Skeletal muscle satellite cell (primary cell): ENCODE measurements at regions not wholly inside any gene's neighbourhood (a gene's known extent, or its start where the extent isn't known, plus 50 kb on each side); places are given as distances from the start of the nearest gene placed in this dataset.

ENCODE experiments used
- H3K27me3 ChIP-seq: 2 replicates; pipeline ENCODE4 v1.7.0; 2013; ENCODE audit warnings: low read length; ENCODE audit not compliant: control insufficient read depth, insufficient read depth
- H3K36me3 ChIP-seq: 2 replicates; pipeline ENCODE4 v1.7.0; 2013; ENCODE audit warnings: mild to moderate bottlenecking, control low read depth, low read length; ENCODE audit not compliant: insufficient read depth
- H3K4me1 ChIP-seq: 2 replicates; pipeline ENCODE4 v1.7.0; 2013; ENCODE audit warnings: low read length; ENCODE audit not compliant: control insufficient read depth, insufficient read depth
- H3K4me2 ChIP-seq: 2 replicates; pipeline ENCODE4 v1.7.0; 2013; ENCODE audit warnings: mild to moderate bottlenecking, low read length
- H3K4me3 ChIP-seq: 2 replicates; pipeline ENCODE4 v1.7.0; 2013; ENCODE audit warnings: low read length
- H3K9ac ChIP-seq: 2 replicates; pipeline ENCODE4 v1.7.0; 2013; ENCODE audit warnings: mild to moderate bottlenecking, low read depth, low read length, moderate library complexity
- H3K9me3 ChIP-seq: replicated peaks from 2 replicates; pipeline ENCODE4 v1.7.0; 2013; ENCODE audit warnings: mild to moderate bottlenecking, control low read depth, low read length

- Histone ChIP-seq H3K9me3 (no peaks in the 10 kb centered on the region), H3K9ac (no peak overlapping the region), H3K36me3 (no peaks in the 10 kb centered on the region), H3K4me3 (no peak overlapping the region), H3K27me3 (no peaks in the 10 kb centered on the region), H3K4me2 (no peak overlapping the region), H3K4me1 (peaks cover 7% of the 10 kb centered on the region)
Measured at GRCh38 chr12:91563011-91563765, 380.6 kb upstream of the DCN start.

- H3K4me3 ChIP-seq: peak overlapping the region; percentile 28
Measured at GRCh38 chr12:91562476-91562875, 379.9 kb upstream of the DCN start.

DNA sequence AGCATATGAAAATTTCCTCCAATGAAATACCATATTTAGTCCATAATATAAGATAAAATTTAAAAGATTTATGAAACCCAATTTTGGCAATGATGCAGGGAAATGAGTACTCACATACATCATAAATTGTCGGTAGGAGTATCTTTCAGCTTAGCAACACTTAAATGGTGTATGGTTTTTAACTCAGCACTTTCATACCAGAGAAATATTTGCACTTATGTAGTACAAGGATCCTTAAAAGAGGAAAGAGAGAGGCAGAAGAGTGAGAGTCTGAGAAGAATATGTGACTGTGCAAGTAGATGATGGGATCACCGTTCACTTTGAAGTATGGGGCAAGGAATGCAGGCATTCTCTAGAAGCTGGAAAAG, 379.3 kb upstream of the DCN start:
- Histone ChIP-seq H3K4me1 (peaks cover 7% of the 10 kb centered on the region), H3K36me3 (no peaks in the 10 kb centered on the region), H3K27me3 (no peaks in the 10 kb centered on the region), H3K4me2 (peak overlapping the region; percentile 42), H3K9ac (no peak overlapping the region), H3K4me3 (no peak overlapping the region), H3K9me3 (no peaks in the 10 kb centered on the region)

More at GRCh38 chr12:91562476-91562875, 379.9 kb upstream of the DCN start:
- H3K27me3 ChIP-seq: no peaks in the 10 kb centered on the region
- no peak overlapping the region for H3K9ac ChIP-seq
- H3K36me3 ChIP-seq: no peaks in the 10 kb centered on the region
- no peaks in the 10 kb centered on the region for H3K9me3 ChIP-seq
- H3K4me1 ChIP-seq: peaks cover 7% of the 10 kb centered on the region
- peak overlapping the region; percentile 42 for H3K4me2 ChIP-seq

- Histone ChIP-seq H3K9me3 (no peaks in the 10 kb centered on the region), H3K4me2 (no peak overlapping the region), H3K36me3 (no peaks in the 10 kb centered on the region), H3K27me3 (no peaks in the 10 kb centered on the region), H3K4me1 (peaks cover 7% of the 10 kb centered on the region), H3K4me3 (no peak overlapping the region), H3K9ac (no peak overlapping the region)
Measured at GRCh38 chr12:91561301-91561957, 378.8 kb upstream of the DCN start.

- no peaks in the 10 kb centered on the region for H3K36me3 ChIP-seq
Measured at GRCh38 chr12:91556909-91557308, 374.3 kb upstream of the DCN start.

DNA sequence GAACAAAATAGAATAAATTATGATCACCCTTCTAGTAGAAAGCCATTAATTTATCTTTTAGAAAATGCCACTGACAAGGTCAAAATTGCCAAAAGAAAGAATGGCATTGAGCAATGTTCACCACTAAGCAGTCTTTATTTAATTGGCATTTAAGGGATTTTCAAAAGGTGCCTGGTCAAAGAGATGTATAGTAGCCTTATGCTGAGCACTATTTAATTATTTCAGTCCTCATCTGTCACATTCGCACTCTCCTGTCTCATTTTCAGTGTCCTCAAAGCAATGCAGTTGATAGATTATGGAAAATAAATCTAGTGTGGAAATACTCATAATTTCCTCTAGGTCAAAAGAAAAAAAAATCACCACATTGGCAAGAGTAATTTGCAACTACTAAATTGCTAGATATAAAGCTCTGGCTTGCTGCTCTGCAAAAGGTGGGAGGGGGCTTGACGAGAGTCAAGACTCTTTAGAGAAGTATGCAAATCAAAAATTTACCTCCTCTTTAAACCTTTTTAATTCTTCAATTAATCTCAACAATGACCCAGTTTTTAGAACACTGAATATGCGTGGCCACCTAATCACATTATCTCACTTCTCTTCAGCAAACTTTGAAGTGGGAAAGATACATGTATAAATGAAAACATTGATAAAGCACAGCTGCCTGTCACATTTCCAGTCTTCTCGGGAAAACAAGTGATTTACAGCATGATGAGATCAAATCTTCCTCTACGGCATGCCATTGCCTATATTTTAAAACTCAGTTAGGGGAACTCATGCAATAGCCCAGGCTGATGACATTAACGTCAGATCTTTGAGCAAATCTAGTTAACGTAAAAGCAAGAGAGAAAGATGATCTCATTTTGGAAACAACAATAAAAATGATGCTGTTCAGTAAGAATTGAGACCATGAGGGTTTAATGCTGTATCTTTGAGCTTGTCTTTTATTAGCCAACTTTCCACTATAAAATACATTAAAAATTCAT, 373.1 kb upstream of the DCN start:
- Histone ChIP-seq H3K36me3 (no peaks in the 10 kb centered on the region), H3K4me3 (no peak overlapping the region), H3K9ac (no peak overlapping the region), H3K27me3 (no peaks in the 10 kb centered on the region), H3K4me1 (no peaks in the 10 kb centered on the region), H3K9me3 (no peaks in the 10 kb centered on the region), H3K4me2 (no peak overlapping the region)

More at GRCh38 chr12:91556909-91557308, 374.3 kb upstream of the DCN start:
- H3K4me1 ChIP-seq: no peaks in the 10 kb centered on the region
- H3K9ac ChIP-seq: no peak overlapping the region
- H3K4me3 ChIP-seq: no peak overlapping the region
- no peaks in the 10 kb centered on the region for H3K9me3 ChIP-seq
- H3K4me2 ChIP-seq: no peak overlapping the region
- no peaks in the 10 kb centered on the region for H3K27me3 ChIP-seq

- Histone ChIP-seq H3K27me3 (no peaks in the 10 kb centered on the region), H3K36me3 (no peaks in the 10 kb centered on the region), H3K4me2 (no peak overlapping the region), H3K4me1 (no peaks in the 10 kb centered on the region), H3K9me3 (no peaks in the 10 kb centered on the region), H3K9ac (no peak overlapping the region), H3K4me3 (no peak overlapping the region)
Measured at GRCh38 chr12:91551927-91552326, 369.3 kb upstream of the DCN start.

- no peak overlapping the region for H3K4me2 ChIP-seq
Measured at GRCh38 chr12:91551242-91551641, 368.6 kb upstream of the DCN start.

DNA sequence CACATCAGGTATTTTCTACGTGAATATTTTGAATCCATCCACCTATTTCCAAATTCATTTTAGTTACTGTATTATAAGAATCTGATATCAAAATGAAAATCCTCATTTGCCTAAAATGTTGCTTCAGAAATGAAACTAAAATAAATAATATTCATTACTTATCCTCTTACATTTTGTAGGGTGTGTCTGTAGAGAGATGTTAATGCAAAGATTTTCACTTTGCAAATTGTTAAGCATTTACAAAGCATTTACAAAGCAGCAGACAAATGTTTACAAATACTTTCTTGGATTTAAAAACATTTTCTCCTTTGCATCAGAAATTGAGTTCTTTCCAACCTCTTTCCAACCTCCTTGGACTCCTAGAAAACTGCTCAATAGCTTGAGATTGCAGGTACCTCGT, 360.0 kb upstream of the DCN start:
- Histone ChIP-seq H3K4me1 (no peaks in the 10 kb centered on the region), H3K4me3 (no peak overlapping the region), H3K36me3 (no peaks in the 10 kb centered on the region), H3K4me2 (no peak overlapping the region), H3K9me3 (no peaks in the 10 kb centered on the region), H3K27me3 (no peaks in the 10 kb centered on the region), H3K9ac (no peak overlapping the region)

More at GRCh38 chr12:91551242-91551641, 368.6 kb upstream of the DCN start:
- Histone ChIP-seq H3K4me1 (no peaks in the 10 kb centered on the region), H3K27me3 (no peaks in the 10 kb centered on the region), H3K4me3 (no peak overlapping the region), H3K36me3 (no peaks in the 10 kb centered on the region), H3K9me3 (no peaks in the 10 kb centered on the region), H3K9ac (no peak overlapping the region)

DNA sequence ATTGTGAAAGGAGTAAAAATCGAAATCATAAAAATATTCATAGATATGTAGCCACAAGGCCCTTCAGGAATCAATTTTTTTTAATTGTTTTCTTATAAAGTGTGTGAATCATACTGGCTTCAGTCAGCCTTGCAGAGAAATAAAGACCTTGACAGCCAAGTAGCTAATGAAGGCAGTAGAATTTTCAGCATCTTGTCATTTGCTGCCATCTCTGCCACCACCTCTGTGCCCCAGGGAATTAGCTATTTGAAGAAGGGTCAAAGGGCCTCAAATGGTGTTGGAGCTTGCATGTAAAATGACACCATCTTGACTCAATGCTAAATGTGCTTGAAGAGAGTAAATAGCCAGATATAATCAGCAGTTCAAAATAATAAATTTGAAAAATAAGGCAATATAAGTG, 359.4 kb upstream of the DCN start:
- Histone ChIP-seq H3K9me3 (no peaks in the 10 kb centered on the region), H3K4me2 (no peak overlapping the region), H3K4me3 (no peak overlapping the region), H3K9ac (no peak overlapping the region), H3K27me3 (no peaks in the 10 kb centered on the region), H3K36me3 (no peaks in the 10 kb centered on the region), H3K4me1 (no peaks in the 10 kb centered on the region)

DNA sequence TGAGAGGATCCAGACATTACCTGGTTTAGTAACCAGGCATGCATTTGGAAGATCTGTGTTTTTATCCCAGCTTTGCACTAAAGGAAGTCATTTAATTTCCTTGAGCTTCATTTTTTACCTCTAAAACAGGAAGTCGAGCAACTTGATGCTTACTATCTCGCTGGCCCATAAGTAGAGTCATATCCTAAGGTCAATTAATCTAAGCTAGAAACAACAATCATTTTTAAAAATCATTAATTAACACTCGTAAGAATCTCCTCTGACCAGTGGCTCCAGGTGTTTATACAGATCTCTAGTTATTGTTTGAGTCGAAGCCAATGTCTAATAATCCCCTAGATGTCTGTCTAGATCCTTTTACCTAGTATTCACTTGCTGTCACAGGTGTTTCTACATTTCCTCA, 355.8 kb upstream of the DCN start:
- H3K4me2 ChIP-seq: no peak overlapping the region
- no peaks in the 10 kb centered on the region for H3K4me1 ChIP-seq
- no peaks in the 10 kb centered on the region for H3K9me3 ChIP-seq
- H3K4me3 ChIP-seq: no peak overlapping the region
- H3K36me3 ChIP-seq: no peaks in the 10 kb centered on the region
- H3K27me3 ChIP-seq: no peaks in the 10 kb centered on the region
- no peak overlapping the region for H3K9ac ChIP-seq
